ENCODE measurements at regions not wholly inside any gene's neighbourhood (a gene's known extent, or its start where the extent isn't known, plus 50 kb on each side); places are given as distances from the start of the nearest gene placed in this dataset.

GRCh38 chr4:180314972-180315371 is 1928.2 kb upstream of the TENM3 start:
- ATAC-seq (no peak), DNase-seq (ENCODE audit: low read depth, low spot score) (no peak)
- Histone ChIP-seq H3K36me3 (ENCODE audit: control insufficient read depth in 1 of 2, insufficient read depth in 2 of 2, low read length in 2 of 2) (no peaks in the 10 kb centered on the region), H2AFZ (ENCODE audit: low read depth, low read length, poor library complexity, severe bottlenecking) (no peak overlapping the region), H3K4me1 (ENCODE audit: control insufficient read depth in 1 of 2, insufficient read depth in 2 of 2, low read length in 2 of 2) (no peaks in the 10 kb centered on the region), H3K4me3 (replicated peaks in 1 of 2; ENCODE audit: low read depth in 1 of 2, low read length in 2 of 2) (no peak overlapping the region), H3K79me2 (ENCODE audit: insufficient read depth, low read length) (no peaks in the 10 kb centered on the region), H3K27me3 (ENCODE audit: insufficient read depth, low read length) (no peaks in the 10 kb centered on the region), H3K9ac (ENCODE audit: low read length) (no peak overlapping the region), H3K9me3 (ENCODE audit: control insufficient read depth in 1 of 2, insufficient read depth in 1 of 2, low read depth in 1 of 2, low read length in 2 of 2) (no peaks in the 10 kb centered on the region), H3K9me2 (ENCODE audit: insufficient read depth) (no peaks in the 10 kb centered on the region), H3K27ac (ENCODE audit: low read depth, low read length) (no peak overlapping the region), H4K20me1 (ENCODE audit: insufficient read depth) (no peaks in the 10 kb centered on the region), H3K4me2 (ENCODE audit: low read length) (no peak overlapping the region)
- RAD21 ChIA-PET (ENCODE audit: low non-redundant PET in 1 of 2, low total read pairs in 2 of 2, uncharacterized antibody in 2 of 2, unreplicated experiment in 2 of 2) = no interaction called here
- POLR2A ChIA-PET = no interaction called here
- BruUV-seq (replicated peaks) = no TSS peak
- intact Hi-C loops (cut with micrococcal nuclease) = no loop called here
- TF ChIP-seq YY1 (IDR thresholded peaks at IDR 0.05; ENCODE audit: extremely low read depth, insufficient replicate concordance, low read depth, low read length) = no peak
- no peak for TF ChIP-seq EGR1 (IDR thresholded peaks at IDR 0.05; ENCODE audit: low read depth)
- CTCF ChIA-PET = no interaction called here

- H2AFZ ChIP-seq (ENCODE audit: low read depth, low read length, poor library complexity, severe bottlenecking) = no peak overlapping the region
- no peak overlapping the region for H3K4me2 ChIP-seq (ENCODE audit: low read length)
- POLR2A ChIA-PET = no interaction called here
- no peak for DNase-seq (ENCODE audit: low read depth, low spot score)
- no peaks in the 10 kb centered on the region for H3K79me2 ChIP-seq (ENCODE audit: insufficient read depth, low read length)
- CTCF ChIA-PET = no interaction called here
- H3K4me3 ChIP-seq (replicated peaks in 1 of 2; ENCODE audit: low read depth in 1 of 2, low read length in 2 of 2) = no peak overlapping the region
- no peaks in the 10 kb centered on the region for H4K20me1 ChIP-seq (ENCODE audit: insufficient read depth)
- TF ChIP-seq MAX (IDR thresholded peaks at IDR 0.05) = no peak
- no peak for TF ChIP-seq ZBTB33 (IDR thresholded peaks at IDR 0.05; ENCODE audit: extremely low read depth, insufficient replicate concordance, low read length)
- TF ChIP-seq CEBPB (IDR thresholded peaks at IDR 0.05; ENCODE audit: low read depth) = no peak
- TF ChIP-seq YY1 (IDR thresholded peaks at IDR 0.05; ENCODE audit: extremely low read depth, insufficient replicate concordance, low read depth, low read length) = no peak
- no peak for TF ChIP-seq ATF3 (IDR thresholded peaks at IDR 0.05)
- H3K9ac ChIP-seq (ENCODE audit: low read length) = no peak overlapping the region
- H3K9me2 ChIP-seq (ENCODE audit: insufficient read depth) = no peaks in the 10 kb centered on the region
- intact Hi-C loops (cut with micrococcal nuclease) = no loop called here
- RAD21 ChIA-PET (ENCODE audit: low non-redundant PET in 1 of 2, low total read pairs in 2 of 2, uncharacterized antibody in 2 of 2, unreplicated experiment in 2 of 2) = no interaction called here
- no peaks in the 10 kb centered on the region for H3K27me3 ChIP-seq (ENCODE audit: insufficient read depth, low read length)
- no peak overlapping the region for H3K27ac ChIP-seq (ENCODE audit: low read depth, low read length)
- no TSS peak for BruUV-seq (replicated peaks)
- H3K9me3 ChIP-seq (ENCODE audit: control insufficient read depth in 1 of 2, insufficient read depth in 1 of 2, low read depth in 1 of 2, low read length in 2 of 2) = no peaks in the 10 kb centered on the region
- H3K36me3 ChIP-seq (ENCODE audit: control insufficient read depth in 1 of 2, insufficient read depth in 2 of 2, low read length in 2 of 2) = no peaks in the 10 kb centered on the region
- ATAC-seq = no peak
- no peaks in the 10 kb centered on the region for H3K4me1 ChIP-seq (ENCODE audit: control insufficient read depth in 1 of 2, insufficient read depth in 2 of 2, low read length in 2 of 2)
Measured at GRCh38 chr4:180330521-180330920, 1912.7 kb upstream of the TENM3 start.

Data from HCT116 (cell line).